ENCODE measurements at regions not wholly inside any gene's neighbourhood (a gene's known extent, or its start where the extent isn't known, plus 50 kb on each side); places are given as distances from the start of the nearest gene placed in this dataset.

- no peak for DNase-seq (ENCODE audit: low spot score)
These were observed 134.9 kb upstream of the ADARB2 start for GRCh38 chr10:1872151-1872726.

DNA sequence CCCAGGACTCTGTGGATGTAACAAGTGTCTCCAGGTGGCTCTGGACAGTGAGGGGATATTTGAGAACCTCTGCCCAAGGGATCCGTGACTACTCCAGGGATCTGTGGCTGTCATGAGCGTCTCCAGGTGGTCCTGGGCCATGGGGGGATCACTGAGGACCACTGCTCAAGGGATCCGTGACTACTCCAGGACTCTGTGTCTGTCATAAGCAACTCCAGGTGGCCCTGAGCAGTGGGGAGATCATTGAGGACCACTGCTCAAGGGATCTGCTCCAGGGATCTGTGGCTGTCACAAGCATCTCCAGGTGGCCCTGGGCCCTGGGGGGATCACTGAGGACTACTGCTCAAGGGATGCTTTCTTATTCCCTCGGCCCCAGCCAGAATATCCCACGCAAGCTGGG is 133.2 kb upstream of the ADARB2 start:
- DNase-seq (ENCODE audit: low spot score): no peak

GRCh38 chr10:1869861-1870260 is 132.5 kb upstream of the ADARB2 start:
- no peak for DNase-seq (ENCODE audit: low spot score)

DNA sequence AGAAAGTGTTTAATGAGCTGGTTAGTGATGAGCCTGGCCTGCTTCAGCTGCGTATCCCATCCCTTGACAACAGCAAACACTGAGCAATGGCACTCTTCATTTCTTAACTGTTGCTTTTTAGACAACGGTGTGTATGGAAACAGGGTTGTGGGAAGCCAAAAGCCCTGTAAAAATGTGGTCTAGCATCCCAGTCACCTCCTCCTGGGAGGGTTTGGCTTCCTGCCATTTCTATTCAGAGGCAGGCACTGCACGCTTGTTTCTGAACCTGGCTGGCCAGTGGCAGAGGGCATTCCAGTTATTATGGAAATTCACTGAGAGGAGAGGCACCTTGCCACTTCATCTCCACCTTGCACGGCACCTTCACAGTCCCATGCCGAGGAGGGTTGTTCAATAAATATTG is 123.0 kb upstream of the ADARB2 start:
- DNase-seq (ENCODE audit: low spot score): no peak

- no peak for DNase-seq (ENCODE audit: low spot score)
These were observed 121.2 kb upstream of the ADARB2 start for GRCh38 chr10:1858547-1858946.

DNA sequence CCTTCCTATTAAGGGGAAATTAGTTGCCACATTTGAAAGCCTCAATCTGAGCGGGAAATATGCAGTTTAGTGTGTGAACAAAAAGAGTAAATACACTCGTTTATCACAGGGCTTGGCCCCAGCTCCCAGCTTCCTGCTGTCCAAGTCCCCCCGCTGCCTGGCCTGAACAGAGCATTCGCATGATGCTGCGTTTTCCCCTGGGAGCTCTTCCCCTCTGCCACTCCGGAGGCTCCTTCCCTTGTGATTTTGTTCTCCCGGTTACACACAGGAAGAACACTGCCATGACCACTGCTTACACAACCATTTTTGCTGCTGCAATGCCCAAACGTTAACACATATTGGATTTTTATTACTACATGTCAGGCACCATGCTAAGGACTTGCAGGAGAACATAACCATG is 120.7 kb upstream of the ADARB2 start:
- no peak for DNase-seq (ENCODE audit: low spot score)

DNA sequence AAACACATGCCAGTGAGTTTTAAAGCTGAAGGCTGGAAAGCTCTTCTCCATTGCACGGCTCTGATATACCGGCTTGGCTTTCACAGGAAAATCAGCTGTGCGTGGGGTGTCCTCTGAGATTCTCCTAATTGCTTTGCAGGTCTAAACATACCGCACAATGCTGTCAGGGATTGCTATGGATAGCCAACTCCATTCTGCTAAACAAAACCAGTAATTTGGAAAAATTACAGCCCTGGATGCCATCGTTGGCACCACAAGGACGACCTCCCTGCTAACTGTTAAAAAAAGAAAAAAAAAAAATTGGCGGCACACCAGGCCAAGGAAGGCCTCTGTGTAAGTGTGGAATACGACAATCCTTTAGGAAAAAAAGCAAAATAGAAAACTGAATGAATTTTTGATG is 118.6 kb upstream of the ADARB2 start:
- DNase-seq (ENCODE audit: low spot score): no peak

DNA sequence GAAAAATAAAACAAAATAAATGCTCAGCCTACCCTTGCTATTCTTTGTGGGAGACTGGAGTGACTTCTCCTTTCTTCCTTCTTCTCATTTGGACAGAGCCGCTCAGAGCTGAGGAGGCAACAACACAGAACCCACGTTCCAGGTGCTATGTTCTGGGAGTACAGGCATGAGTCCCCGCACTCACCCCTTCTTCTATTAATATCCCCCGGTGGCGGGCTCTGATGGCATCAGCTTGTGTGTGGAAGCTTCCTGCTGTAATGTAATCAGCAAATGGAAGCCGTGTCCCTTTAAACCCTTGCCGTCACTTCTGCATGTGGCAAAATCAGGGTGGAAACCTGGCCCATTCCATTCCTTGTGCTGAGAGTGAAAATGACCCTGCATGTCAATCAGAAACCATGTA is 116.9 kb upstream of the ADARB2 start:
- DNase-seq (ENCODE audit: low spot score): no peak

GRCh38 chr10:1853801-1854200 is 116.5 kb upstream of the ADARB2 start:
- DNase-seq (ENCODE audit: low spot score): no peak

DNA sequence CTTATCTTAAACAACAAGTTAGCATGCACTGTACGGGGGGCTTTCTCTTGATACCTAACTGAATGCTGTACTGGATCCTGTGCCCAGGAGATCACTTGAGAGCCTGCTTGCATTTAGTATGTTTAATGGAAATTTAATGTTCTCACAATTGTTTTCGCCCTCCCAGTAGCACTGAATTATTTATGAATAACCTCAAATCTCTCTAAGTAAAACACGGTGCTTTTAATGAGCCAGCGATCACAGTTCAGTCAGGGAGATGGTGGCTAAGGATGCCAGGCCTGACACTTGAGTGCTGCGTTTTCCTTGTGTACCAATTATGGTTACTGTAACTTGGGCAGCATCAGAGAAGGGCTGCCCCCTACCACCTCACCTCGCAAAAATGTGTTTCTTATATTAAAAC is 115.5 kb upstream of the ADARB2 start:
- no peak for DNase-seq (ENCODE audit: low spot score)

GRCh38 chr10:1851762-1852161 is 114.4 kb upstream of the ADARB2 start:
- DNase-seq (ENCODE audit: low spot score): no peak

GRCh38 chr10:1850971-1851527 is 113.7 kb upstream of the ADARB2 start:
- no peak for DNase-seq (ENCODE audit: low spot score)

DNA sequence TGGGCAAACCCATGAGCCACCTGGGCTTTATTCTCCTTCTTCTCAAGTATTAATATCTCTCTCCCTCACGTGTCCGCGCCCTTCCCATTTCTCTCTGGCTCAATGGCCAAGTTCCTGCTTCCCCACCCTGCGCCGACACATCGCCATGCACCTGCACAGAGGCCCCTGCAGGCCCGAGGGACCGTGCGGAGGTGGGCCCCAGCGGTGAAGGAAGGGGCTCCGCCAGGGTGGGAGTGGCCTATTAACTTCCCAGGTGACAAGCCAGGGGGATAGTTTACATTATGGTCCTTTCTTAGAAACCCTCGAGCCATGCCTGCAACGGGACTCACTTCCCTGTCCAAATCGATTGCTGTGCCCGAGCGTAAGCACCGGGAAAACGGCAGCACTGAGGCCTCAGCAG is 110.0 kb upstream of the ADARB2 start:
- DNase-seq (ENCODE audit: low spot score): no peak

- no peak for DNase-seq (ENCODE audit: low spot score)
These were observed 108.7 kb upstream of the ADARB2 start for GRCh38 chr10:1846032-1846431.

DNA sequence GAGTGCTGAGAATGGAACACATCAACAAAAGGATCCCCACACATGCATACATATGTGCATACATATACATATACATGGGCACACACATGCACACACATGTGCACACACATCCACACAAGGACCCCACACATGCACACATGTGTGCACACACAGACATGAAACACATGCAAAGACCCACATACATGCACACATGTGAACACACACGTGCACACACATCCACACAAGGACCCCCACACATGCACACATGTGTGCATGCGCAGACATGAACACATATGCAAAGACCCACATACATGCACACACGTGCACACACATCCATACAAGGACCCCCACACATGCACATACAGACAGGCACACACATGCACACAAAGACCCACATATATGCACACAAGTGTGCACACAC is 104.4 kb upstream of the ADARB2 start:
- no peak for DNase-seq (ENCODE audit: low spot score)

DNA sequence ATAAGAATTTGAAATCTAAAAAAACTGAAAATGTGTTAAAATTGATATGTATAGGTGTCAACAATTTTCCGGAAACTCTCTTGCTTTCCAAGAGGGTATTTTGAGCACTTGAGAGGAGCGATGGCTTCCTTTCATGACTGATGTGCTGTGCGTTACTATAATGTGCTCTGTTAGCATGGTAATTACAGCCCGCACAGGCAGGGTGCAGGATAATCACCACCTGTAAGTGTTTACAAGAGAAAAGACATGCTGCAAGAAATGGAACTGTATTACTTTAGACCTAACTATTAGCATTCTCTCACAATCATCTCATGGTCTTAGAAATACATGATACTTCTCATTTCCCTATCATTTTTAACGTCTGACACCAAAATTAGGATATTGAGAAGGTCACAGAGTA is 92.4 kb upstream of the ADARB2 start:
- DNase-seq (ENCODE audit: low spot score): no peak

DNA sequence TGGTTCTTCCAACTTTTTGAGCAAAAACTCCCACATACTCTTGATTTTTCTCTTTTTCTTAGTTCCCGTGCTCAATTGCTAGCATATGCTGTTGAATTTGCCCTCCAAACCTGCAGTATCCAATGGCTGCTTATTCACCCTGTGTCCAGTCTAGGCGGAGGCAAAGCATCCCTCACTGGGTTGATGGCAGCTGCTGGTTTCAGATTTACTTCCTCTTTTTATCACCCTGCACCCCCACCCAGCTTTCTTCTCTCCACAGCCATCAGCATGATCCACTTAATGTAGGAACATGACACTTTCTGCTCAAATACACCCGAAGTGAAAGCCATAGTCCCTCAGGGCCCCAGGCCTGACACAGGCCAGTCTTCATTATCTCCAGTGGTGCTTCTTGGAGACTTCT is 87.6 kb upstream of the ADARB2 start:
- DNase-seq (ENCODE audit: low spot score): no peak

DNA sequence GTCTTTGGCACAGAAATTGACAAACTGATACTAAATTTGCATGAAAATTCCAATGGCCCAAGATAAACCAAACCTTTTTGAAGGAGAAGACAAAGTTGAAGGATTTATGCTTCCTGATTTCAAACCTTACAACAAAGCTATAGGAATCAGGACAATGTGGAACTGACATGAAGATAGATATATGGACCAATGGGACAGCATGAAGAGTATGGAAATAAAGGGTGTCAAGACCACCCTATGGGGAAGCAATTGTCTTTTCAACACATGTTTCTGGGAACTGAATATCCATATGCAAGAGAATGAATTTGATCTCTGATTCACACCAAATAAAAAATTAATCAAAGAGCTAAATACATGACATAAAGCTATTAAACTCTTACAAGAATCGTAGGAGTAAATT is 77.2 kb upstream of the ADARB2 start:
- no peak for DNase-seq (ENCODE audit: low spot score)

- DNase-seq (ENCODE audit: low spot score): no peak
These were observed 71.9 kb upstream of the ADARB2 start for GRCh38 chr10:1809139-1809741.

DNA sequence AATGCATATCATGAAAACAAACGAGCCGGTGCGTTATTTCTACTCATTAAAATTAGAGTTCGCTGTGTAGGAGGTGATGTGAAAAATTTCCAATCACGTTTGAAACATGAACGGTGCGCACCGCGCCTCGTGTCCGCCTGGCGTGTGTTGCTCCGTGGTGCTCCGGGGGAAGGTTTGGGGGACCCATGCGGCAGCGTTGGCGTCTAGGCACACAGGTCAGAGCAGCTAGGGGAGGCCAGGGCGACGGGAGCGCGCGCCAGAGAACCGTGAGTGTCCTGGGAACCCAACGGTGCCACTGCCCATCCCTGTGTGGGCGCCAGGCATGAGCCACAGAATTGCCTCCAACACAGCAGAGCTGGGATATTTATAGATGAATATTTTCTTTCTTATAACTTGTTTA is 70.6 kb upstream of the ADARB2 start:
- DNase-seq (ENCODE audit: low spot score): no peak

- no peak for DNase-seq (ENCODE audit: low spot score)
These were observed 69.9 kb upstream of the ADARB2 start for GRCh38 chr10:1807196-1807595.

DNA sequence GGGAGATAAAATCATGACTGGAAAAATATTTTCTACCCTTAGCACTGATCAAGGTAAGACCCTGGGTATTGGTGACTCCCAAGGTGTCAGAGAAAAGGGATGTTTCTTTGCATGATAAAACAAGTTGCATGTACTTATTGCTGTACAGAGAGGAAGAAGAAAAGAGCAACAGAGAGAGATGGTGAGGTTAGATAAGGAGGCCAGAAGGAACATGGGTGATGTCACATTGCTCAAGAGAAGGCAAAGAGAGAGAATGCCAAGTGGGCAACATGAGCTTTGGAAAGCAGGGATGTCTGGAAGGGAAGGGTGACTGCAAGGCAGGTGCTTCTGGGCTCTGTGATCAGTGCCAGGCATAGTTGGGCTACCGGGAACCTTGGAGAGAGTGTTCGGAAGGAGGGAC is 65.1 kb upstream of the ADARB2 start:
- no peak for DNase-seq (ENCODE audit: low spot score)

GRCh38 chr10:1788401-1788800 is 51.1 kb upstream of the ADARB2 start:
- no peak for DNase-seq (ENCODE audit: low spot score)

Data from globus pallidus (tissue), 1 donor.